ENCODE measurements at regions not wholly inside any gene's neighbourhood (a gene's known extent, or its start where the extent isn't known, plus 50 kb on each side); places are given as distances from the start of the nearest gene placed in this dataset.

DNA sequence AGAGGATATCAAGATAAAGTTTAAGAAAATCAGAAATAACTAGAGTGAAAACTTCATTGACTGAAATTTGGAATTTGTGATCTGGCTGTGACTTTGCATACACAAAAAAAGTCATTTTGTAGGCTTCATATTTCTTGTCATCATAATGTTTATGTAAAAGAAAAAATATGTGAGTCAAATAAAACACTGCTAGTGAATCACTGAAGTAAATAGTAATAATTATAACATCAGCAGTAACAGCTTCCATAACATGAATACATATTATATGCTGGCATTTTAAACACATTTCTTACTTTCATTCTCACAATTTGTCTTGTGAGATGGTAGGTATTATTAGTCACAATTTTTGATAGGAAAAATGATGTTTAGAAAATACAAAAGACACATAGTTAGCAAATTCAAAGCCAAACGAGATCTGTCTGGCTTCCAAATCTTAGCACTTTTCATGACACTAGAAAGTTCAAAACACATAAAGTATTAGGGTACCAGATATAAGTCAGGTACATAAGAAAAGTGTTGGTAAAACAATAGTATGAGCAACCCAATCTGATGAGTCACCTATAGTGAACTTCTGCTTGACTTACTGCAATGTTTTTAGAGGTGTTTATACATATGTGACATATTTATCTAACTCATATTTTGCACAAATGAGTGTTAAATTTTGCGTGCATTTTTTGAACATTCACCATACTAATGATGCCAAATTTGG, 241.0 kb upstream of the SNX7 start:
- Histone ChIP-seq H3K9me3 (no peaks in the 10 kb centered on the region), H3K4me3 (no peak overlapping the region), H3K36me3 (no peaks in the 10 kb centered on the region), H3K27ac (no peak overlapping the region), H3K27me3 (no peaks in the 10 kb centered on the region), H3K4me1 (ENCODE audit: insufficient read depth) (no peaks in the 10 kb centered on the region)
- TF ChIP-seq EP300 (IDR thresholded peaks at IDR 0.05), result no peak
- TF ChIP-seq, protein P1, sequence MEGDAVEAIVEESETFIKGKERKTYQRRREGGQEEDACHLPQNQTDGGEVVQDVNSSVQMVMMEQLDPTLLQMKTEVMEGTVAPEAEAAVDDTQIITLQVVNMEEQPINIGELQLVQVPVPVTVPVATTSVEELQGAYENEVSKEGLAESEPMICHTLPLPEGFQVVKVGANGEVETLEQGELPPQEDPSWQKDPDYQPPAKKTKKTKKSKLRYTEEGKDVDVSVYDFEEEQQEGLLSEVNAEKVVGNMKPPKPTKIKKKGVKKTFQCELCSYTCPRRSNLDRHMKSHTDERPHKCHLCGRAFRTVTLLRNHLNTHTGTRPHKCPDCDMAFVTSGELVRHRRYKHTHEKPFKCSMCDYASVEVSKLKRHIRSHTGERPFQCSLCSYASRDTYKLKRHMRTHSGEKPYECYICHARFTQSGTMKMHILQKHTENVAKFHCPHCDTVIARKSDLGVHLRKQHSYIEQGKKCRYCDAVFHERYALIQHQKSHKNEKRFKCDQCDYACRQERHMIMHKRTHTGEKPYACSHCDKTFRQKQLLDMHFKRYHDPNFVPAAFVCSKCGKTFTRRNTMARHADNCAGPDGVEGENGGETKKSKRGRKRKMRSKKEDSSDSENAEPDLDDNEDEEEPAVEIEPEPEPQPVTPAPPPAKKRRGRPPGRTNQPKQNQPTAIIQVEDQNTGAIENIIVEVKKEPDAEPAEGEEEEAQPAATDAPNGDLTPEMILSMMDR (IDR thresholded peaks at IDR 0.05), result no peak
- intact Hi-C loops (cut with DNase I), result no loop called here
- WGBS, 3 donors, result 5 to 24% (median 6%) methylated on average over 2 of the region's 2 CpGs
- no peak for DNase-seq

DNA sequence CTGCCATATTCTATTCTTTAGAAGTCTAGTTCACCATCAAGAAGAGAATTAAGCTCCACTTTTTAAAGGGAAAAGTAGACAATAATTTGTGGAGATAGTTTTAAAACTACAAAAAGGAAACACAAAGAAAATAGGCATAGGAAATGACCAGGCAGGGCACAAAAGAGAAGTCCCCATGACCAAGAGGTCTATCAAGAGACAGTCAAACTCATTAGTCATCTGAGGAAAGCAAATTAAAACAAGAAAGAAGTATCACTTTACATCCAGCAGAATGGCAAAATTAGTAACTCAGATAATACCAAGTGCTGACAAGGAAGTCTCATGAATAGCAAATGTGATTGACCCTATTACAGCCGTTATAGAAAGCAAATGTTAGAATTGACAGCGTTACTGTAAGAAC, 243.7 kb upstream of the SNX7 start:
- no peaks in the 10 kb centered on the region for H3K4me1 ChIP-seq (ENCODE audit: insufficient read depth)
- no peak for TF ChIP-seq POLR2A (IDR thresholded peaks at IDR 0.05)
- TF ChIP-seq, protein P1 (IDR thresholded peaks at IDR 0.05), result no peak
- TF ChIP-seq EP300 (IDR thresholded peaks at IDR 0.05), result no peak
- H3K27ac ChIP-seq, result no peak overlapping the region
- no peaks in the 10 kb centered on the region for H3K36me3 ChIP-seq
- no peaks in the 10 kb centered on the region for H3K27me3 ChIP-seq
- no peak for DNase-seq
- 87 to 96% (median 89%) methylated on average over 2 of the region's 2 CpGs for WGBS, 3 donors
- H3K9me3 ChIP-seq, result no peaks in the 10 kb centered on the region
- H3K4me3 ChIP-seq, result no peak overlapping the region
- intact Hi-C loops (cut with DNase I), result no loop called here

DNA sequence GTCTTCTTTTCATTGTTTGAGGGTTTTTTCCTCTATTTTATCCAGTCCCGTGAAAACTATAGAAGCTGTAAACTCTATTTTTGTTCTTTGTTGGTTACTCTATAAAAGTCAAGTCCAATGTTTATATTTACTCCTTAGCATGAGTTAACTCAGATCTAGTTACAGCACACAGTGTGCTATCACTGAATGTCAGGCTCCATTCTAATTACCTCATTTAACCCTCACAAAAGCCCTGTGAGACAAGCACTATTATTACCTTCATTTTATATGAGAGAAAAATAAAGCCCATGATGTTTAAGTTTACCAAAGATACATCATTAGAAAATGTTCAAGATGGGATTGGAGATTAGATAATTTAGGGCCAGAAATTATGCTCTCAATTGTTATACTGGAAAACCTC, 251.4 kb upstream of the SNX7 start:
- intact Hi-C loops (cut with DNase I), result no loop called here
- H3K4me3 ChIP-seq, result no peak overlapping the region
- H3K4me1 ChIP-seq (ENCODE audit: insufficient read depth), result no peaks in the 10 kb centered on the region
- no peaks in the 10 kb centered on the region for H3K36me3 ChIP-seq
- no peaks in the 10 kb centered on the region for H3K9me3 ChIP-seq
- no peaks in the 10 kb centered on the region for H3K27me3 ChIP-seq
- WGBS, 3 donors, result 86 to 92% (median 88%) methylated on average over 1 of the region's 1 CpG
- no peak for DNase-seq
- no peak overlapping the region for H3K27ac ChIP-seq
- TF ChIP-seq, protein P1 (IDR thresholded peaks at IDR 0.05), result no peak
- TF ChIP-seq EP300 (IDR thresholded peaks at IDR 0.05) (no peak), POLR2A (IDR thresholded peaks at IDR 0.05) (no peak)

DNA sequence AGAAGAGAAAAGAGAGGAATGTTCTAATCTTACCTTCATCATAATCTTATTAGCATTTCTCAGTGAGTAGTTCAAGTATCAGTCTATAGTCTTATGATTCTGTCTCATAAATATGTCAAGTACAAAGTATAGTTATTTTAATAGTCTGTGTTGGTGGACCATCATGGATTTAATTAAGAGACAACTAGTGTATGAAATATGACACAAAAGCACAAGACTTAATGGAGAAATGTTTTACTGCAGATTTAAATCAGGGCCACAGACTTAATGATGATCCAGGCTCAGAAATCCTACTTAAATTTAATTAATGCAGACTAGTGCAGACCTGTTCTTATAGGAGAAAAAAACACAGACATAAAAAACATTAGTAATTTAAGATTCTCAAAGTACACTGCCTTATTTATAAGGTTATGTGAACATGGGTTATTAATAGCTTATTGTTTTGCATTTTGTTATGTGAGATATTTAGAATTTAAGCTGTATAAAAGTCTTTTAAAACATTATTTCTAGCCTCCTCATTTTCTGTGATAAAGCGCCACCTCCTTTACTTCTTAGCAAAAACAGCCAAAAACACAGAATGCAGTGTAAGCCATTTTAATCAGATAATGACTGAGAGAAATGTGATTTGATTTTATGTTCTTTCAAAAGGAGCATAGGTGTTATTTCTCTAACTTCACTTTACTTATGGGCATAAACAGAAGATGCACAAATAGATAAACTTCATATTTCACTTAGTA, 255.0 kb upstream of the SNX7 start:
- TF ChIP-seq EP300 (IDR thresholded peaks at IDR 0.05) (no peak), POLR2A (IDR thresholded peaks at IDR 0.05) (no peak)
- TF ChIP-seq, protein P1 (IDR thresholded peaks at IDR 0.05), result no peak
- H3K9me3 ChIP-seq, result no peaks in the 10 kb centered on the region
- H3K27ac ChIP-seq, result no peak overlapping the region
- H3K4me3 ChIP-seq, result no peak overlapping the region
- no peaks in the 10 kb centered on the region for H3K27me3 ChIP-seq
- H3K36me3 ChIP-seq, result no peaks in the 10 kb centered on the region
- DNase-seq, result no peak
- 67 to 72% (median 69%) methylated on average over 1 of the region's 1 CpG for WGBS, 3 donors
- intact Hi-C loops (cut with DNase I), result no loop called here
- H3K4me1 ChIP-seq (ENCODE audit: insufficient read depth), result no peaks in the 10 kb centered on the region

All from ovary (tissue), 7 donors.